AG09309 (cell line): ENCODE measurements at regions not wholly inside any gene's neighbourhood (a gene's known extent, or its start where the extent isn't known, plus 50 kb on each side); places are given as distances from the start of the nearest gene placed in this dataset.
"Not testable (repeated sequence)": the region's sequence is repeated elsewhere in the genome, so short reads cannot be mapped to it uniquely, and the experiment has no call there.

ENCODE experiments used
- DNase-seq: peaks from one replicate; pipeline ENCODE4 v3.0.0-alpha.2; 2010; ENCODE audit warnings: low read depth
- H3K4me3 ChIP-seq: 2 replicates; pipeline ENCODE4 v1.5.1; 2011; ENCODE audit warnings: mild to moderate bottlenecking, low read depth, low read length, moderate library complexity; ENCODE audit not compliant: control insufficient read depth
- TF ChIP-seq, protein P1 (sequence below): IDR thresholded peaks from 2 replicates; pipeline ENCODE4 v1.5.1; 2011; ENCODE audit warnings: mild to moderate bottlenecking, low read depth, low read length, inconsistent platforms; ENCODE audit not compliant: insufficient read depth, control insufficient read depth; ENCODE audit errors: missing control alignments

- no peak overlapping the region for H3K4me3 ChIP-seq
- no peak for DNase-seq
Measured at GRCh38 chr15:26001201-26001600, 138.1 kb upstream of the ATP10A start.

GRCh38 chr15:25993506-25993905, 130.4 kb upstream of the ATP10A start:
- H3K4me3 ChIP-seq = no peak overlapping the region
- DNase-seq = no peak
- TF ChIP-seq, protein P1, sequence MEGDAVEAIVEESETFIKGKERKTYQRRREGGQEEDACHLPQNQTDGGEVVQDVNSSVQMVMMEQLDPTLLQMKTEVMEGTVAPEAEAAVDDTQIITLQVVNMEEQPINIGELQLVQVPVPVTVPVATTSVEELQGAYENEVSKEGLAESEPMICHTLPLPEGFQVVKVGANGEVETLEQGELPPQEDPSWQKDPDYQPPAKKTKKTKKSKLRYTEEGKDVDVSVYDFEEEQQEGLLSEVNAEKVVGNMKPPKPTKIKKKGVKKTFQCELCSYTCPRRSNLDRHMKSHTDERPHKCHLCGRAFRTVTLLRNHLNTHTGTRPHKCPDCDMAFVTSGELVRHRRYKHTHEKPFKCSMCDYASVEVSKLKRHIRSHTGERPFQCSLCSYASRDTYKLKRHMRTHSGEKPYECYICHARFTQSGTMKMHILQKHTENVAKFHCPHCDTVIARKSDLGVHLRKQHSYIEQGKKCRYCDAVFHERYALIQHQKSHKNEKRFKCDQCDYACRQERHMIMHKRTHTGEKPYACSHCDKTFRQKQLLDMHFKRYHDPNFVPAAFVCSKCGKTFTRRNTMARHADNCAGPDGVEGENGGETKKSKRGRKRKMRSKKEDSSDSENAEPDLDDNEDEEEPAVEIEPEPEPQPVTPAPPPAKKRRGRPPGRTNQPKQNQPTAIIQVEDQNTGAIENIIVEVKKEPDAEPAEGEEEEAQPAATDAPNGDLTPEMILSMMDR = no peak

More at GRCh38 chr15:26001201-26001600, 138.1 kb upstream of the ATP10A start:
- TF ChIP-seq, protein P1 = no peak

DNA sequence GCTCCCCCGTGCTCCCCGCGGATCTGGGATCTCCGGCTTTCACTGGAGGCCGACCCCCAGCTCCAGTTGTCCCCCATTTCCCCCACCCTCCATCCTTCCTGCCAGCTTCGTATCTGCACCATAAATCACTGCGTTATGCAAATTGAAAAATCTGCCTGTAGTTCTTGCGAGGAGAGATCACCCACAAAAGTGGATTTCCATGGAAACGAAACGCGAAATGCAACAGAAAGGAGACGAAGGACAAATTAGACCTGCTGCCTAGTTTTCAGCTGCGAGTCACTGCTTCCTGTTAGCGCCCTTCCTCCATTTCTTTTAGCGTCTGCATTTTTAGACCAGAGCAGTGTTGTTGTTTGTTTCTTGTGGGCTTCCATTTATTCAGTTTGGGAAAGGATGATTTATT, 127.1 kb upstream of the ATP10A start:
- DNase-seq = no peak
- TF ChIP-seq, protein P1 = no peak
- H3K4me3 ChIP-seq = no peak overlapping the region

- TF ChIP-seq, protein P1 = no peak
- no peak for DNase-seq
- no peak overlapping the region for H3K4me3 ChIP-seq
Measured at GRCh38 chr15:25989327-25989726, 126.2 kb upstream of the ATP10A start.

DNA sequence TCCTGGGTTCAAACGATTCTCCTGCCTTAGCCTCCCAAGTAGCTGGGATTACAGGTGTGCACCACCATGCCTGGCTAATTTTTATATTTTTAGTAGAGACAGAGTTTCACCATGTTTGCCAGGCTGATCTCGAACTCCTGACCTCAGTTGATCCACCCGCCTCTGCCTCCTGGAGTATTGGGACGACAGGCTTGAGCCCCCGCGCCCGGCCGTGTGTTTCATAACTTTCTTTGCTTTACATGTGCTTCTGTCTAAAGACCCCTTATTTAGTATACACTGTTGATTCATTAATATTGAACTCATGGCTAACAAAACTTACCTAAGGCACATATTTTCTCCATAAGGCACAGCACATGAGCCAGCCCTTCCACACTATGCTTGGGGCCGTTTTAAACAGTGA, 125.6 kb upstream of the ATP10A start:
- H3K4me3 ChIP-seq, DNase-seq: not testable (repeated sequence)

DNA sequence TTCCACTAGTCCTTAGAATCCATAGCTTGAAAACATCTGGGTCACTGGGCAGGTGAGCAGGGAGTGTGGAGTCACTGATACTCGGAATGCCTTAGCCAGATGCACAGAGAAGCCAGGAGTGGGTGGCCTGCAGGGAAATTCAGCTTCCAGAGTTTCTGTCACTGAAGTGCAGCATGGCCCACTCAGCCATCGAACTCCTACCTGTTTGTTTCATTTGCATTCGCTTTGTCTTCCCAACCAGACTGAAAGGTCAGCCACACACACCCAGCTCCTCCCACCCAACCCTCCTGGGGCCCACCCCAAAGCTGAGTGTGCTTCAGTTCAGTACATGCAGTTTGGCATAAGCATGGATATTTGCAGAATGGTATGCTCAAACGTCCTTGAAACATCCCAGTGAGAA, 124.5 kb upstream of the ATP10A start:
- no peak overlapping the region for H3K4me3 ChIP-seq
- DNase-seq = no peak
- TF ChIP-seq, protein P1 = no peak

DNA sequence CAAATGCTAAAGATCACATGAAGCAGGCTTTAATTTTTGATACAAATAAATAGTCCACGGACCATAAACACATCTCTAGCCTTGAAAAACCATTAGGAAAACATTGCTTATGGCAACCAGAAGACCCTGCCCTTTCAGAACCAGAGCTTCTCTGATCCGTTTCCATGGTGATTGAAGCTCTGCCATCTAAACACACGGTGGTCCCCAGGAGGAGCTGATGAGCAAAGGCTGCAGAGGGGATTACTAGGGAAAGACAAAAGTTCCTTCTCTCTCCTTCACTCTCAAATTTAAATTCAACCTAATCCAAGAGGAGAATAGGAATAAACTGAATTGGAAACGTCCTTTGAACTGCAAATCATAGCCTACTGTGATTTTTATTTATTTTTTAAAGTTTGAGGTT, 122.0 kb upstream of the ATP10A start:
- TF ChIP-seq, protein P1 = no peak
- no peak overlapping the region for H3K4me3 ChIP-seq
- no peak for DNase-seq
